ENCODE measurements at regions not wholly inside any gene's neighbourhood (a gene's known extent, or its start where the extent isn't known, plus 50 kb on each side); places are given as distances from the start of the nearest gene placed in this dataset.

GRCh38 chr10:42932735-42933447, 144.0 kb upstream of the RET start:
- no peak for DNase-seq (ENCODE audit: low read depth in 2 of 2)

GRCh38 chr10:42933448-42934340, 143.2 kb upstream of the RET start:
- DNase-seq (ENCODE audit: low read depth in 2 of 2), result no peak

- no peak for DNase-seq (ENCODE audit: low read depth in 2 of 2)
These were observed 142.5 kb upstream of the RET start for GRCh38 chr10:42934351-42934811.

GRCh38 chr10:42934842-42935241, 142.0 kb upstream of the RET start:
- no peak for DNase-seq (ENCODE audit: low read depth in 2 of 2)

GRCh38 chr10:42935466-42935865, 141.4 kb upstream of the RET start:
- DNase-seq (ENCODE audit: low read depth in 2 of 2), result no peak

GRCh38 chr10:42936580-42936979, 140.3 kb upstream of the RET start:
- no peak for DNase-seq (ENCODE audit: low read depth in 2 of 2)

GRCh38 chr10:42937048-42937447, 139.8 kb upstream of the RET start:
- DNase-seq (ENCODE audit: low read depth in 2 of 2), result no peak

- no peak for DNase-seq (ENCODE audit: low read depth in 2 of 2)
These were observed 139.2 kb upstream of the RET start for GRCh38 chr10:42937649-42938180.

- no peak for DNase-seq (ENCODE audit: low read depth in 2 of 2)
These were observed 138.5 kb upstream of the RET start for GRCh38 chr10:42938351-42938750.

- DNase-seq (ENCODE audit: low read depth in 2 of 2), result no peak
These were observed 137.6 kb upstream of the RET start for GRCh38 chr10:42939237-42939636.

GRCh38 chr10:42939685-42940366, 137.0 kb upstream of the RET start:
- DNase-seq (ENCODE audit: low read depth in 2 of 2), result no peak

GRCh38 chr10:42940487-42941294, 136.2 kb upstream of the RET start:
- no peak for DNase-seq (ENCODE audit: low read depth in 2 of 2)

GRCh38 chr10:42941295-42941644, 135.6 kb upstream of the RET start:
- DNase-seq (ENCODE audit: low read depth in 2 of 2), result no peak

GRCh38 chr10:42941790-42942189, 135.1 kb upstream of the RET start:
- DNase-seq (ENCODE audit: low read depth in 2 of 2), result no peak

- DNase-seq (ENCODE audit: low read depth in 2 of 2), result no peak
These were observed 134.5 kb upstream of the RET start for GRCh38 chr10:42942279-42942950.

- no peak for DNase-seq (ENCODE audit: low read depth in 2 of 2)
These were observed 133.6 kb upstream of the RET start for GRCh38 chr10:42943025-42943818.

- DNase-seq (ENCODE audit: low read depth in 2 of 2), result no peak
These were observed 128.8 kb upstream of the RET start for GRCh38 chr10:42948040-42948439.

GRCh38 chr10:42949287-42949686, 127.6 kb upstream of the RET start:
- no peak for DNase-seq (ENCODE audit: low read depth in 2 of 2)

- DNase-seq (ENCODE audit: low read depth in 2 of 2), result no peak
These were observed 126.0 kb upstream of the RET start for GRCh38 chr10:42950606-42951485.

Data from fibroblast of skin of left biceps (primary cell).